GM12892 (cell line): ENCODE measurements at regions not wholly inside any gene's neighbourhood (a gene's known extent, or its start where the extent isn't known, plus 50 kb on each side); places are given as distances from the start of the nearest gene placed in this dataset.

ENCODE experiments used
- POLR2A ChIP-seq: IDR thresholded peaks from 2 replicates; pipeline ENCODE4 v1.6.1; 2011; ENCODE audit warnings: low read depth, low read length, control low read depth
- POLR2AphosphoS5 ChIP-seq: IDR thresholded peaks from 2 replicates; pipeline ENCODE4 v1.6.1; 2011; ENCODE audit warnings: low read depth, low read length, control low read depth

DNA sequence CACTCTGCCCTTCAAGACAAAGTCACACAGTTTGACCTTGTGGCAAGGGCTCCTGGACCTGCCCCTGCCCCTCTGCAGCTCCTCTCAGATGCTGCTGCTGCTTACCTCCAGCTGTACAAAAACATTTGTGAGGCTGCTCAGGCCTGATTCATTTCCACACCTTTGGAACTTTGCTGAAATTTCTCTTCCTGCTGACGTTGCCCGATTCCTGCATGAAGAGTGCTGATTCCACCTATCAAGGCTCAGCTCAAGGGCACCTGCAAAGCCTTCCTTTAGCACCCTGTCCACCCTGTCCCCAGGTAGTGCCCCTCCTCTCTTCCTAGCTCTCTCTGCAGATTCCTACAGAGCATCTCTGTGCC is 738.3 kb upstream of the HS6ST1 start:
- TF ChIP-seq POLR2A (no peak), POLR2AphosphoS5 (no peak)
